CD14-positive monocyte (primary cell): ENCODE measurements at regions not wholly inside any gene's neighbourhood (a gene's known extent, or its start where the extent isn't known, plus 50 kb on each side); places are given as distances from the start of the nearest gene placed in this dataset.

Experiments
- DNase-seq, 3 donors: peaks; one replicate each; pipeline ENCODE4 v3.0.0-alpha.2; 2011 to 2022
- H2AFZ ChIP-seq: 2 replicates; pipeline ENCODE4 v1.6.0; 2012; ENCODE audit warnings: mild to moderate bottlenecking, low read depth, low read length, inconsistent platforms; ENCODE audit not compliant: insufficient read depth, poor library complexity, severe bottlenecking
- H3K27ac ChIP-seq, 2 donors: 1 replicate in 1 of 2; 2 replicates in 1 of 2; pipeline ENCODE4 v1.5.1; 2012 to 2013; ENCODE audit warnings: low read length in 2 of 2, control low read depth in 1 of 2, inconsistent platforms in 1 of 2, low read depth in 1 of 2, mild to moderate bottlenecking in 1 of 2
- H3K27me3 ChIP-seq, 2 donors: one replicate each; pipeline versions ENCODE4 v1.6.0 to v1.6.1; 2011 to 2013; ENCODE audit warnings: low read length in 2 of 2; ENCODE audit not compliant: control insufficient read depth in 2 of 2, insufficient read depth in 2 of 2
- H3K36me3 ChIP-seq, 2 donors: replicated peaks in 1 of 2; 1 replicate in 1 of 2; 2 replicates in 1 of 2; pipeline versions ENCODE4 v1.5.1 to v1.6.1; 2012 to 2013; ENCODE audit warnings: low read length in 2 of 2, control low read depth in 1 of 2, inconsistent platforms in 1 of 2, mild to moderate bottlenecking in 1 of 2; ENCODE audit not compliant: insufficient read depth in 2 of 2, control insufficient read depth in 1 of 2
- H3K4me1 ChIP-seq, 2 donors: 1 replicate in 1 of 2; 2 replicates in 1 of 2; pipeline versions ENCODE4 v1.5.1 to v1.6.1; 2012 to 2013; ENCODE audit warnings: low read length in 2 of 2, control low read depth in 1 of 2, inconsistent platforms in 1 of 2, mild to moderate bottlenecking in 1 of 2, moderate library complexity in 1 of 2; ENCODE audit not compliant: insufficient read depth in 2 of 2, control insufficient read depth in 1 of 2
- H3K4me2 ChIP-seq: replicated peaks from 2 replicates; pipeline ENCODE3; 2012; ENCODE audit warnings: low read length, moderate library complexity, mild to moderate bottlenecking; ENCODE audit not compliant: poor library complexity, severe bottlenecking; ENCODE audit errors: extremely low read depth
- H3K4me3 ChIP-seq, 3 experiments: fragments of 200-600 bp in 1 of 3; sonication (generic) in 1 of 3; replicated peaks in 1 of 3; 1 replicate in 2 of 3; 2 replicates in 1 of 3; pipeline ENCODE4 v1.5.1; 2011 to 2013; ENCODE audit warnings: low read length in 3 of 3, mild to moderate bottlenecking in 3 of 3, control low read depth in 2 of 3, low read depth in 2 of 3, inconsistent platforms in 1 of 3, moderate library complexity in 1 of 3
- H3K79me2 ChIP-seq: 2 replicates; pipeline ENCODE4 v1.6.0; 2012; ENCODE audit warnings: mild to moderate bottlenecking, control low read depth, inconsistent platforms, low read length, moderate library complexity; ENCODE audit not compliant: insufficient read depth
- H3K9ac ChIP-seq: 2 replicates; pipeline ENCODE4 v1.6.0; 2017; ENCODE audit warnings: low read length, mild to moderate bottlenecking; ENCODE audit not compliant: insufficient read depth, poor library complexity, severe bottlenecking
- H3K9me3 ChIP-seq, 2 donors: replicated peaks in 1 of 2; 1 replicate in 1 of 2; 2 replicates in 1 of 2; pipeline versions ENCODE4 v1.5.1 to v1.6.1; 2012 to 2013; ENCODE audit warnings: low read length in 2 of 2, control low read depth in 1 of 2; ENCODE audit not compliant: control insufficient read depth in 1 of 2, insufficient read depth in 1 of 2
- H4K20me1 ChIP-seq: 2 replicates; pipeline ENCODE4 v1.6.0; 2012; ENCODE audit warnings: mild to moderate bottlenecking, low read length, control low read depth, moderate library complexity; ENCODE audit not compliant: insufficient read depth
- H3K27ac Mint-ChIP-seq, 7 donors: one replicate each; pipeline ENCODE4 v1.8.0; 2020; ENCODE audit warnings: mild to moderate bottlenecking in 7 of 7, mixed read lengths in 7 of 7, moderate library complexity in 6 of 7, inconsistent platforms in 2 of 7
- H3K27me3 Mint-ChIP-seq, 3 donors: one replicate each; pipeline ENCODE4 v1.8.0; 2021 to 2022; ENCODE audit warnings: low read depth in 3 of 3, mild to moderate bottlenecking in 3 of 3, mixed read lengths in 3 of 3, moderate library complexity in 3 of 3, inconsistent platforms in 1 of 3
- H3K36me3 Mint-ChIP-seq, 2 donors: one replicate each; pipeline ENCODE4 v1.8.0; 2020; ENCODE audit warnings: mixed read lengths in 2 of 2, inconsistent platforms in 1 of 2, mild to moderate bottlenecking in 1 of 2
- H3K4me1 Mint-ChIP-seq: one replicate; pipeline ENCODE4 v1.8.0; 2020; ENCODE audit warnings: mild to moderate bottlenecking, mixed read lengths
- H3K4me3 Mint-ChIP-seq, 2 donors: one replicate each; pipeline ENCODE4 v1.8.0; 2020; ENCODE audit warnings: mild to moderate bottlenecking in 2 of 2, mixed read lengths in 2 of 2, moderate library complexity in 1 of 2
- H3K9me3 Mint-ChIP-seq, 7 donors: one replicate each; pipeline ENCODE4 v1.8.0; 2020 to 2022; ENCODE audit warnings: mixed read lengths in 7 of 7, mild to moderate bottlenecking in 6 of 7, moderate library complexity in 6 of 7, inconsistent platforms in 2 of 7
- CTCF ChIP-seq: fragments of 200-600 bp; IDR thresholded peaks from one replicate; pipeline ENCODE4 v1.8.0; 2022; ENCODE audit warnings: antibody characterized with exemption, mild to moderate bottlenecking
- WGBS: methylation state at CpG from one replicate; pipeline ENCODE4 v1.1.5; 2013; ENCODE audit warnings: missing lambda C conversion rate; ENCODE audit not compliant: insufficient coverage; 5-methylcytosine and 5-hydroxymethylcytosine counted together
- intact Hi-C, 2 donors: fragments of 100-400 bp; cut with micrococcal nuclease; formaldehyde crosslinking; loops; one replicate each; pipeline versions ENCODE4 v1.15.0 to v1.15.1; 2023

GRCh38 chr11:87859636-87860035, 315.6 kb downstream of the RAB38 start:
- no peak overlapping the region for H3K9ac ChIP-seq
- TF ChIP-seq CTCF: no peak
- H3K9me3 ChIP-seq: no peaks in the 10 kb centered on the region
- H2AFZ ChIP-seq: no peak overlapping the region
- H3K27me3 ChIP-seq: no peaks in the 10 kb centered on the region
- no peak overlapping the region for H3K4me3 ChIP-seq
- Mint-ChIP-seq H3K36me3 (no peaks in the 10 kb centered on the region), H3K9me3 (peaks cover 0 to 10% (median 3%) of the 10 kb centered on the region in 7 donors), H3K4me1 (no peaks in the 10 kb centered on the region), H3K27ac (no peak overlapping the region), H3K27me3 (no peaks in the 10 kb centered on the region), H3K4me3 (no peak overlapping the region)
- intact Hi-C loops: no loop called here
- H3K36me3 ChIP-seq: no peaks in the 10 kb centered on the region
- H4K20me1 ChIP-seq: no peaks in the 10 kb centered on the region
- H3K27ac ChIP-seq: no peak overlapping the region
- H3K79me2 ChIP-seq: no peaks in the 10 kb centered on the region
- no peak for DNase-seq
- no peaks in the 10 kb centered on the region for H3K4me1 ChIP-seq
- 100% methylated on average over 1 of the region's 1 CpG for WGBS
- no peak overlapping the region for H3K4me2 ChIP-seq

GRCh38 chr11:87851827-87852226, 323.4 kb downstream of the RAB38 start:
- WGBS: 100% methylated on average over 1 of the region's 1 CpG
- H3K4me1 Mint-ChIP-seq: no peaks in the 10 kb centered on the region
- intact Hi-C loops: no loop called here

More at GRCh38 chr11:87851827-87852226, 323.4 kb downstream of the RAB38 start:
- Mint-ChIP-seq H3K36me3 (no peaks in the 10 kb centered on the region), H3K4me3 (no peak overlapping the region), H3K9me3 (peaks cover 0 to 3% (median 2%) of the 10 kb centered on the region in 7 donors), H3K27ac (no peak overlapping the region), H3K27me3 (no peaks in the 10 kb centered on the region)
- no peak for DNase-seq
- H3K4me3 ChIP-seq: no peak overlapping the region
- H3K27me3 ChIP-seq: no peaks in the 10 kb centered on the region
- TF ChIP-seq CTCF: no peak
- no peak overlapping the region for H3K27ac ChIP-seq
- no peak overlapping the region for H2AFZ ChIP-seq
- no peak overlapping the region for H3K9ac ChIP-seq
- no peaks in the 10 kb centered on the region for H3K36me3 ChIP-seq
- H3K9me3 ChIP-seq: no peaks in the 10 kb centered on the region
- no peaks in the 10 kb centered on the region for H3K79me2 ChIP-seq
- no peaks in the 10 kb centered on the region for H3K4me1 ChIP-seq
- no peak overlapping the region for H3K4me2 ChIP-seq
- H4K20me1 ChIP-seq: no peaks in the 10 kb centered on the region
